ENCODE measurements at regions not wholly inside any gene's neighbourhood (a gene's known extent, or its start where the extent isn't known, plus 50 kb on each side); places are given as distances from the start of the nearest gene placed in this dataset.

- H4K20me1 ChIP-seq (ENCODE audit: insufficient read depth, low read length) = no peaks in the 10 kb centered on the region
Observed at GRCh38 chr7:119270644-119271043, 1002.3 kb upstream of the KCND2 start.

GRCh38 chr7:119271147-119271779 is 1001.7 kb upstream of the KCND2 start:
- Histone ChIP-seq H3K9ac (ENCODE audit: low read length) (no peak overlapping the region), H4K20me1 (ENCODE audit: insufficient read depth, low read length) (no peaks in the 10 kb centered on the region), H3K27ac (ENCODE audit: low read depth, low read length) (no peak overlapping the region), H3K27me3 (ENCODE audit: insufficient read depth, low read length) (no peaks in the 10 kb centered on the region), H3K4me2 (ENCODE audit: low read length) (no peak overlapping the region), H3K4me1 (ENCODE audit: insufficient read depth, low read length) (no peaks in the 10 kb centered on the region), H3K9me3 (ENCODE audit: insufficient read depth, low read depth, low read length) (no peaks in the 10 kb centered on the region), H2AFZ (ENCODE audit: low read depth, low read length) (no peak overlapping the region), H3K4me3 (ENCODE audit: insufficient read depth, low read depth, low read length) (no peak overlapping the region), H3K36me3 (ENCODE audit: insufficient read depth, low read length) (no peaks in the 10 kb centered on the region), H3K79me2 (ENCODE audit: insufficient read depth, low read length) (no peaks in the 10 kb centered on the region)
- no peak for TF ChIP-seq CTCF (IDR thresholded peaks at IDR 0.05; ENCODE audit: insufficient read depth, low read depth, low read length)
- TF ChIP-seq EZH2 (IDR thresholded peaks at IDR 0.05; ENCODE audit: insufficient read depth, low read length) = no peak
- H3K4me1 Mint-ChIP-seq (ENCODE audit: low read depth, unreplicated experiment) = no peaks in the 10 kb centered on the region
- H3K27ac Mint-ChIP-seq (ENCODE audit: unreplicated experiment) = no peak overlapping the region
- H3K36me3 Mint-ChIP-seq (ENCODE audit: low read depth, unreplicated experiment) = no peaks in the 10 kb centered on the region
- FAIRE-seq (no peak), DNase-seq (ENCODE audit: low read depth) (no peak)
- no peaks in the 10 kb centered on the region for H3K9me3 Mint-ChIP-seq (ENCODE audit: unreplicated experiment)
- no peak overlapping the region for H3K4me3 Mint-ChIP-seq (ENCODE audit: unreplicated experiment)
- H3K27me3 Mint-ChIP-seq (ENCODE audit: low read depth, unreplicated experiment) = no peaks in the 10 kb centered on the region

More at GRCh38 chr7:119270644-119271043, 1002.3 kb upstream of the KCND2 start:
- DNase-seq (ENCODE audit: low read depth) (no peak), FAIRE-seq (no peak)
- H3K27me3 Mint-ChIP-seq (ENCODE audit: low read depth, unreplicated experiment) = no peaks in the 10 kb centered on the region
- H3K4me2 ChIP-seq (ENCODE audit: low read length) = no peak overlapping the region
- no peaks in the 10 kb centered on the region for H3K36me3 ChIP-seq (ENCODE audit: insufficient read depth, low read length)
- no peak overlapping the region for H3K27ac Mint-ChIP-seq (ENCODE audit: unreplicated experiment)
- H3K4me3 ChIP-seq (ENCODE audit: insufficient read depth, low read depth, low read length) = no peak overlapping the region
- H3K9ac ChIP-seq (ENCODE audit: low read length) = no peak overlapping the region
- no peaks in the 10 kb centered on the region for H3K4me1 Mint-ChIP-seq (ENCODE audit: low read depth, unreplicated experiment)
- no peaks in the 10 kb centered on the region for H3K9me3 Mint-ChIP-seq (ENCODE audit: unreplicated experiment)
- no peak overlapping the region for H3K4me3 Mint-ChIP-seq (ENCODE audit: unreplicated experiment)
- H3K27me3 ChIP-seq (ENCODE audit: insufficient read depth, low read length) = no peaks in the 10 kb centered on the region
- H2AFZ ChIP-seq (ENCODE audit: low read depth, low read length) = no peak overlapping the region
- H3K9me3 ChIP-seq (ENCODE audit: insufficient read depth, low read depth, low read length) = no peaks in the 10 kb centered on the region
- no peaks in the 10 kb centered on the region for H3K79me2 ChIP-seq (ENCODE audit: insufficient read depth, low read length)
- H3K27ac ChIP-seq (ENCODE audit: low read depth, low read length) = no peak overlapping the region
- no peaks in the 10 kb centered on the region for H3K4me1 ChIP-seq (ENCODE audit: insufficient read depth, low read length)
- TF ChIP-seq EZH2 (IDR thresholded peaks at IDR 0.05; ENCODE audit: insufficient read depth, low read length) = no peak
- no peak for TF ChIP-seq CTCF (IDR thresholded peaks at IDR 0.05; ENCODE audit: insufficient read depth, low read depth, low read length)
- no peaks in the 10 kb centered on the region for H3K36me3 Mint-ChIP-seq (ENCODE audit: low read depth, unreplicated experiment)

DNA sequence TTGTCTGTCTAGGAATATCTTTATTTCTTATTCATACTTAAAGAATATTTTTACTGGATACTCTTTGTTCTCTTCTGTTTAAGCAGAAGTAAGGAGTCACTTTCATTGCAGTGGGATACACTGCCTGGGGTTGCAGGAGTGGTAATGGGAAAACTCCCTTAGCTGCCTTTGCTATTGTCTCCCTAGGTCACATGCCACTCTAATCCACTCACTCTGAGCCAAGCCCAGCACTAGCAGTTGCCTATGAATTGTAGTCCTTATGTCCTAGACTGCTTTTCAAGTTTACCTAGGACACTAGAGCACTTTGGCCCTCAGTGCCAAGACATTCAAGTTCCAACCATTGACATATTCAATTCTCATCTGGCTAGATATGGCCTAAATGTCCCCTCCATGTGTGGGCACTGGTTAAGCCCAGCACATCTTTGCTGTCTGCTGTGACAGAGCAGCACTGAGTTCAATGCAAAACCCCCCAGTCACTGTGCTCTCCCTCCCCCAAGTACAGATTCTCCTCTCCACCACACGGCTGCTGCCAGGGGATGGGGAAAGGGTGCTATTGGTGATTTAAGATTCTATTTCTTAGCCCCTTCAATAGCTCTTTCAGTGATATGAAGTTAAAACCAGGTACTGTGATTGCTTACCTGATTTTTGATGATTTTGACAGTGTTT is 991.7 kb upstream of the KCND2 start:
- H3K4me2 ChIP-seq (ENCODE audit: low read length) = no peak overlapping the region
- no peak overlapping the region for H3K4me3 Mint-ChIP-seq (ENCODE audit: unreplicated experiment)
- H3K4me1 Mint-ChIP-seq (ENCODE audit: low read depth, unreplicated experiment) = no peaks in the 10 kb centered on the region
- no peaks in the 10 kb centered on the region for H3K36me3 ChIP-seq (ENCODE audit: insufficient read depth, low read length)
- DNase-seq (ENCODE audit: low read depth) (no peak), FAIRE-seq (no peak)
- H3K27me3 Mint-ChIP-seq (ENCODE audit: low read depth, unreplicated experiment) = peaks cover 2% of the 10 kb centered on the region
- no peak for TF ChIP-seq EZH2 (IDR thresholded peaks at IDR 0.05; ENCODE audit: insufficient read depth, low read length)
- TF ChIP-seq CTCF (IDR thresholded peaks at IDR 0.05; ENCODE audit: insufficient read depth, low read depth, low read length) = no peak
- H3K36me3 Mint-ChIP-seq (ENCODE audit: low read depth, unreplicated experiment) = no peaks in the 10 kb centered on the region
- H3K9me3 ChIP-seq (ENCODE audit: insufficient read depth, low read depth, low read length) = no peaks in the 10 kb centered on the region
- H3K9ac ChIP-seq (ENCODE audit: low read length) = no peak overlapping the region
- no peaks in the 10 kb centered on the region for H3K4me1 ChIP-seq (ENCODE audit: insufficient read depth, low read length)
- H4K20me1 ChIP-seq (ENCODE audit: insufficient read depth, low read length) = no peaks in the 10 kb centered on the region
- no peaks in the 10 kb centered on the region for H3K27me3 ChIP-seq (ENCODE audit: insufficient read depth, low read length)
- H3K4me3 ChIP-seq (ENCODE audit: insufficient read depth, low read depth, low read length) = no peak overlapping the region
- no peak overlapping the region for H3K27ac ChIP-seq (ENCODE audit: low read depth, low read length)
- H2AFZ ChIP-seq (ENCODE audit: low read depth, low read length) = no peak overlapping the region
- H3K79me2 ChIP-seq (ENCODE audit: insufficient read depth, low read length) = no peaks in the 10 kb centered on the region
- no peak overlapping the region for H3K27ac Mint-ChIP-seq (ENCODE audit: unreplicated experiment)
- no peaks in the 10 kb centered on the region for H3K9me3 Mint-ChIP-seq (ENCODE audit: unreplicated experiment)

Data from astrocyte (in vitro differentiated cells and primary cell).